ENCODE measurements at regions not wholly inside any gene's neighbourhood (a gene's known extent, or its start where the extent isn't known, plus 50 kb on each side); places are given as distances from the start of the nearest gene placed in this dataset.

GRCh38 chr2:36088716-36089328 lies 266.8 kb upstream of the CRIM1 start:
- Mint-ChIP-seq H3K27ac (ENCODE audit: unreplicated experiment) (no peak overlapping the region), H3K36me3 (ENCODE audit: low read depth, unreplicated experiment) (no peaks in the 10 kb centered on the region), H3K4me3 (ENCODE audit: unreplicated experiment) (no peak overlapping the region), H3K9me3 (ENCODE audit: unreplicated experiment) (no peaks in the 10 kb centered on the region), H3K27me3 (ENCODE audit: low read depth, unreplicated experiment) (peaks cover 1% of the 10 kb centered on the region), H3K4me1 (ENCODE audit: low read depth, unreplicated experiment) (no peaks in the 10 kb centered on the region)
- H3K36me3 ChIP-seq (ENCODE audit: insufficient read depth, low read length) = no peaks in the 10 kb centered on the region
- H3K27ac ChIP-seq (ENCODE audit: low read depth, low read length) = no peak overlapping the region
- H3K79me2 ChIP-seq (ENCODE audit: insufficient read depth, low read length) = no peaks in the 10 kb centered on the region
- H3K9ac ChIP-seq (ENCODE audit: low read length) = no peak overlapping the region
- no peak overlapping the region for H3K4me3 ChIP-seq (ENCODE audit: insufficient read depth, low read depth, low read length)
- FAIRE-seq (no peak), DNase-seq (ENCODE audit: low read depth) (no peak)
- no peaks in the 10 kb centered on the region for H3K27me3 ChIP-seq (ENCODE audit: insufficient read depth, low read length)
- no peaks in the 10 kb centered on the region for H3K4me1 ChIP-seq (ENCODE audit: insufficient read depth, low read length)
- H3K4me2 ChIP-seq (ENCODE audit: low read length) = no peak overlapping the region
- TF ChIP-seq EZH2 (IDR thresholded peaks at IDR 0.05; ENCODE audit: insufficient read depth, low read length) (no peak), CTCF (IDR thresholded peaks at IDR 0.05; ENCODE audit: insufficient read depth, low read depth, low read length) (no peak)
- H4K20me1 ChIP-seq (ENCODE audit: insufficient read depth, low read length) = no peaks in the 10 kb centered on the region
- H3K9me3 ChIP-seq (ENCODE audit: insufficient read depth, low read depth, low read length) = peaks cover 5% of the 10 kb centered on the region
- no peak overlapping the region for H2AFZ ChIP-seq (ENCODE audit: low read depth, low read length)

GRCh38 chr2:36087344-36087743 lies 268.2 kb upstream of the CRIM1 start:
- Histone ChIP-seq H3K27ac (ENCODE audit: low read depth, low read length) (no peak overlapping the region), H3K4me1 (ENCODE audit: insufficient read depth, low read length) (no peaks in the 10 kb centered on the region), H3K27me3 (ENCODE audit: insufficient read depth, low read length) (no peaks in the 10 kb centered on the region), H3K9me3 (ENCODE audit: insufficient read depth, low read depth, low read length) (peaks cover 5% of the 10 kb centered on the region), H3K79me2 (ENCODE audit: insufficient read depth, low read length) (no peaks in the 10 kb centered on the region), H4K20me1 (ENCODE audit: insufficient read depth, low read length) (no peaks in the 10 kb centered on the region), H3K9ac (ENCODE audit: low read length) (no peak overlapping the region), H3K4me3 (ENCODE audit: insufficient read depth, low read depth, low read length) (no peak overlapping the region), H2AFZ (ENCODE audit: low read depth, low read length) (no peak overlapping the region), H3K4me2 (ENCODE audit: low read length) (no peak overlapping the region), H3K36me3 (ENCODE audit: insufficient read depth, low read length) (no peaks in the 10 kb centered on the region)
- Mint-ChIP-seq H3K36me3 (ENCODE audit: low read depth, unreplicated experiment) (no peaks in the 10 kb centered on the region), H3K27ac (ENCODE audit: unreplicated experiment) (no peak overlapping the region), H3K4me1 (ENCODE audit: low read depth, unreplicated experiment) (no peaks in the 10 kb centered on the region), H3K9me3 (ENCODE audit: unreplicated experiment) (no peaks in the 10 kb centered on the region), H3K4me3 (ENCODE audit: unreplicated experiment) (no peak overlapping the region), H3K27me3 (ENCODE audit: low read depth, unreplicated experiment) (peaks cover 1% of the 10 kb centered on the region)
- DNase-seq (ENCODE audit: low read depth) (no peak), FAIRE-seq (no peak)
- no peak for TF ChIP-seq CTCF (IDR thresholded peaks at IDR 0.05; ENCODE audit: insufficient read depth, low read depth, low read length)

- Mint-ChIP-seq H3K27me3 (ENCODE audit: low read depth, unreplicated experiment) (peaks cover 1% of the 10 kb centered on the region), H3K4me3 (ENCODE audit: unreplicated experiment) (no peak overlapping the region), H3K36me3 (ENCODE audit: low read depth, unreplicated experiment) (no peaks in the 10 kb centered on the region), H3K9me3 (ENCODE audit: unreplicated experiment) (no peaks in the 10 kb centered on the region), H3K4me1 (ENCODE audit: low read depth, unreplicated experiment) (no peaks in the 10 kb centered on the region), H3K27ac (ENCODE audit: unreplicated experiment) (no peak overlapping the region)
- Histone ChIP-seq H3K79me2 (ENCODE audit: insufficient read depth, low read length) (no peaks in the 10 kb centered on the region), H2AFZ (ENCODE audit: low read depth, low read length) (no peak overlapping the region), H3K27ac (ENCODE audit: low read depth, low read length) (no peak overlapping the region), H3K4me2 (ENCODE audit: low read length) (no peak overlapping the region), H3K9ac (ENCODE audit: low read length) (no peak overlapping the region), H3K9me3 (ENCODE audit: insufficient read depth, low read depth, low read length) (no peaks in the 10 kb centered on the region), H4K20me1 (ENCODE audit: insufficient read depth, low read length) (no peaks in the 10 kb centered on the region), H3K27me3 (ENCODE audit: insufficient read depth, low read length) (no peaks in the 10 kb centered on the region), H3K4me3 (ENCODE audit: insufficient read depth, low read depth, low read length) (no peak overlapping the region), H3K36me3 (ENCODE audit: insufficient read depth, low read length) (no peaks in the 10 kb centered on the region), H3K4me1 (ENCODE audit: insufficient read depth, low read length) (no peaks in the 10 kb centered on the region)
- FAIRE-seq (no peak), DNase-seq (ENCODE audit: low read depth) (no peak)
- TF ChIP-seq CTCF (IDR thresholded peaks at IDR 0.05; ENCODE audit: insufficient read depth, low read depth, low read length) (no peak), EZH2 (IDR thresholded peaks at IDR 0.05; ENCODE audit: insufficient read depth, low read length) (no peak)
These were observed 275.8 kb upstream of the CRIM1 start for GRCh38 chr2:36079793-36080192.
